HS-5 (cell line): ENCODE measurements at regions not wholly inside any gene's neighbourhood (a gene's known extent, or its start where the extent isn't known, plus 50 kb on each side); places are given as distances from the start of the nearest gene placed in this dataset.

Experiments used
- DNase-seq: peaks from one replicate; pipeline ENCODE4 v3.0.0-alpha.2; 2012; ENCODE audit warnings: low read depth

- DNase-seq = no peak
Observed at GRCh38 chr18:2424420-2424819, 146.9 kb downstream of the METTL4 start.

- no peak for DNase-seq
Observed at GRCh38 chr18:2425426-2426317, 145.6 kb downstream of the METTL4 start.

- DNase-seq = no peak
Observed at GRCh38 chr18:2430191-2430590, 141.1 kb downstream of the METTL4 start.

GRCh38 chr18:2431806-2432205, 139.5 kb downstream of the METTL4 start:
- no peak for DNase-seq

- no peak for DNase-seq
Observed at GRCh38 chr18:2433366-2433765, 137.9 kb downstream of the METTL4 start.

- no peak for DNase-seq
Observed at GRCh38 chr18:2441544-2441943, 129.8 kb downstream of the METTL4 start.

GRCh38 chr18:2442006-2442405, 129.3 kb downstream of the METTL4 start:
- DNase-seq = no peak

GRCh38 chr18:2442726-2443275, 128.5 kb downstream of the METTL4 start:
- DNase-seq = no peak

GRCh38 chr18:2444201-2444875, 127.0 kb downstream of the METTL4 start:
- DNase-seq = no peak

- no peak for DNase-seq
Observed at GRCh38 chr18:2448565-2449151, 122.6 kb downstream of the METTL4 start.

- no peak for DNase-seq
Observed at GRCh38 chr18:2451556-2451955, 119.7 kb downstream of the METTL4 start.

GRCh38 chr18:2459886-2460285, 111.4 kb downstream of the METTL4 start:
- no peak for DNase-seq

- no peak for DNase-seq
Observed at GRCh38 chr18:2466978-2467377, 104.3 kb downstream of the METTL4 start.

- DNase-seq = no peak
Observed at GRCh38 chr18:2468051-2468450, 103.3 kb downstream of the METTL4 start.

GRCh38 chr18:2471523-2471922, 99.8 kb downstream of the METTL4 start:
- DNase-seq = no peak

GRCh38 chr18:2478662-2479061, 92.6 kb downstream of the METTL4 start:
- DNase-seq = no peak

GRCh38 chr18:2480536-2480935, 90.8 kb downstream of the METTL4 start:
- DNase-seq = no peak

- no peak for DNase-seq
Observed at GRCh38 chr18:2482706-2483475, 88.4 kb downstream of the METTL4 start.

- DNase-seq = no peak
Observed at GRCh38 chr18:2485983-2486382, 85.3 kb downstream of the METTL4 start.

GRCh38 chr18:2486426-2486825, 84.9 kb downstream of the METTL4 start:
- DNase-seq = no peak
